Activated T-helper 1 cell treated with anti-CD3 and anti-CD28 coated beads, Interleukin-12 subunit alpha, Interleukin-12 subunit beta, Interleukin-2, Interleukin-4 antibody, amounts not matched to agents 30 ng/mL and 10 ng/mL and 1 ng/mL, durations not matched to agents 14 hours and 24 hours and 36 hours (primary cell): ENCODE measurements at regions not wholly inside any gene's neighbourhood (a gene's known extent, or its start where the extent isn't known, plus 50 kb on each side); places are given as distances from the start of the nearest gene placed in this dataset.

ENCODE experiments used
- DNase-seq: peaks from one replicate; pipeline ENCODE4 v3.0.0; 2021; ENCODE audit warnings: low spot score
- H3K27ac Mint-ChIP-seq: one replicate; pipeline ENCODE4 v1.8.0; 2021; ENCODE audit warnings: mild to moderate bottlenecking, mixed read lengths
- H3K27me3 Mint-ChIP-seq: one replicate; pipeline ENCODE4 v1.8.0; 2022; ENCODE audit warnings: mild to moderate bottlenecking, moderate library complexity, mixed read lengths; ENCODE audit not compliant: insufficient read depth
- H3K36me3 Mint-ChIP-seq: one replicate; pipeline ENCODE4 v1.8.0; 2021; ENCODE audit warnings: low read depth, mixed read lengths
- H3K4me1 Mint-ChIP-seq: one replicate; pipeline ENCODE4 v1.8.0; 2021; ENCODE audit warnings: low read depth, mixed read lengths
- H3K4me3 Mint-ChIP-seq: one replicate; pipeline ENCODE4 v1.8.0; 2021; ENCODE audit warnings: mild to moderate bottlenecking, moderate library complexity, mixed read lengths
- H3K9me3 Mint-ChIP-seq: one replicate; pipeline ENCODE4 v1.8.0; 2021; ENCODE audit warnings: mixed read lengths
- intact Hi-C: fragments of 100-400 bp; cut with micrococcal nuclease; formaldehyde crosslinking; loops from one replicate; pipeline ENCODE4 v1.15.1; 2024

DNA sequence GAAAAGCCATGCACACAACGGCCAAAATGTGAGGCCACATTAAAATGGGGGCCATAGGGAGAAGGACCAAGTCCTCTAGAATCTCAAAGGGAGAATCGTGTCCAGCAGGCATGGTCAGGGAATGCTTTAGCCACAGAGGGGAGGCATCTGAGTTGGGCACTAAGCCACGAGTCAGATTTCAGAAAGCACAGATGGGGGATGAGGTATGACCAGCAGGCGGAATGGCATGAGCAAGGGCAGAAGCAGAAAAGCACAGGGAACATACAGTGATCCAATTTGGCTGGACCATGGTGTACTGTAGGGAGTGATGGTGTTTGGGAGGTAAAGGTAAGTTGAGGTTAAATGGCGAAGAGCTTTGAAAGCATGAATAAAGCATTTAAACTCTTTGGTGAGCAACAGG lies 214.6 kb downstream of the TLE1 start:
- H3K27me3 Mint-ChIP-seq: no peaks in the 10 kb centered on the region
- no peak overlapping the region for H3K4me3 Mint-ChIP-seq
- H3K9me3 Mint-ChIP-seq: peaks cover 6% of the 10 kb centered on the region
- no peak for DNase-seq
- intact Hi-C loops: no loop called here
- H3K36me3 Mint-ChIP-seq: no peaks in the 10 kb centered on the region
- H3K27ac Mint-ChIP-seq: no peak overlapping the region
- no peaks in the 10 kb centered on the region for H3K4me1 Mint-ChIP-seq

- no peak for DNase-seq
- H3K36me3 Mint-ChIP-seq: no peaks in the 10 kb centered on the region
- H3K9me3 Mint-ChIP-seq: peaks cover 6% of the 10 kb centered on the region
- no peaks in the 10 kb centered on the region for H3K27me3 Mint-ChIP-seq
- intact Hi-C loops: no loop called here
- no peak overlapping the region for H3K27ac Mint-ChIP-seq
- no peak overlapping the region for H3K4me3 Mint-ChIP-seq
- no peaks in the 10 kb centered on the region for H3K4me1 Mint-ChIP-seq
Measured at GRCh38 chr9:81474125-81474524, 215.2 kb downstream of the TLE1 start.

GRCh38 chr9:81473708-81474107 lies 215.6 kb downstream of the TLE1 start:
- Mint-ChIP-seq H3K27ac (no peak overlapping the region), H3K4me3 (no peak overlapping the region), H3K27me3 (no peaks in the 10 kb centered on the region), H3K9me3 (peaks cover 6% of the 10 kb centered on the region), H3K36me3 (no peaks in the 10 kb centered on the region), H3K4me1 (no peaks in the 10 kb centered on the region)
- intact Hi-C loops: no loop called here
- no peak for DNase-seq

DNA sequence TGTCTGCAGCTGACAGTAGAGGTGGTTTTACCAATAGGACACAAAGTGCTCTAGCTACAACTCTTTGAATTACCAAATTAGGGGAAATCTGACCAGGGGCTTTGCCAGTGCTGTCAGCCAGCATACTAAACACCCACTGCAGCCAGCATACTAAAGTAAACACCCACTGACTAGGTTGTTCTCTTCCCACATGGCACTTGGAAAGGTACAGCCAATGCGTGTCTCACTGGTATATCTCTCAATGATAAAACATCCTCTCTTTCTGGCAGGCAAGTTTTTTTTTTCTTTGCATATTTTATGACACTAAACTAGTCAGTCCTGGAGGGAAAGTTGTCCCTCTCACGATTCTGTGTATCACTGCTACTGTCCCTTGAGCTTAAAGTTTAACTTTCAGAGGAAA lies 216.1 kb downstream of the TLE1 start:
- Mint-ChIP-seq H3K9me3 (peaks cover 6% of the 10 kb centered on the region), H3K4me1 (no peaks in the 10 kb centered on the region), H3K4me3 (no peak overlapping the region), H3K27ac (no peak overlapping the region), H3K27me3 (no peaks in the 10 kb centered on the region), H3K36me3 (no peaks in the 10 kb centered on the region)
- no peak for DNase-seq
- intact Hi-C loops: no loop called here

DNA sequence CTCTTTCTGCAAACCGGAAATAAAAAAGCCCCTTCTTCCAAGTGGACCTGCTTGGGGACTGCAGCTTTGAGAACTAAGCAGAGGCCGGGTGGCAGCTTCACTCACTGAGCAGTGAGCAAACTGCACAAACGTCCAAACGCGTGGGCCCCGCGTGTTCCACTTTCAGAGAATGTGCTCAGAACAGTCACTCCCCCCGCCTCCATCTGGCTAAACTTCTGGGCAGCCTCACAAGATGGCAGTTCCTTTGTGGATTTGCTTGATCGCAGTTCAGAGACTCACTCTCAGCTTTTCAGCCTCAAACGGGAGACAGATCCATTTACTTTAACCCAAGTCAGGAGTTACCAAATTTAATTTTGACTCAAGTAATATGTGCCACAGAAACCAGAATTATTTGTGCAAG lies 216.6 kb downstream of the TLE1 start:
- no peak overlapping the region for H3K27ac Mint-ChIP-seq
- no peaks in the 10 kb centered on the region for H3K27me3 Mint-ChIP-seq
- H3K9me3 Mint-ChIP-seq: peaks cover 6% of the 10 kb centered on the region
- no peaks in the 10 kb centered on the region for H3K4me1 Mint-ChIP-seq
- H3K4me3 Mint-ChIP-seq: no peak overlapping the region
- intact Hi-C loops: no loop called here
- H3K36me3 Mint-ChIP-seq: no peaks in the 10 kb centered on the region
- DNase-seq: no peak

- Mint-ChIP-seq H3K9me3 (peaks cover 6% of the 10 kb centered on the region), H3K27ac (no peak overlapping the region), H3K4me3 (no peak overlapping the region), H3K27me3 (no peaks in the 10 kb centered on the region), H3K4me1 (no peaks in the 10 kb centered on the region), H3K36me3 (no peaks in the 10 kb centered on the region)
- intact Hi-C loops: no loop called here
- no peak for DNase-seq
Measured at GRCh38 chr9:81470864-81471263, 218.5 kb downstream of the TLE1 start.

- H3K9me3 Mint-ChIP-seq: no peaks in the 10 kb centered on the region
- DNase-seq: no peak
- H3K36me3 Mint-ChIP-seq: no peaks in the 10 kb centered on the region
- H3K4me1 Mint-ChIP-seq: no peaks in the 10 kb centered on the region
- no peak overlapping the region for H3K4me3 Mint-ChIP-seq
- intact Hi-C loops: no loop called here
- no peaks in the 10 kb centered on the region for H3K27me3 Mint-ChIP-seq
- no peak overlapping the region for H3K27ac Mint-ChIP-seq
Measured at GRCh38 chr9:81468084-81468595, 221.2 kb downstream of the TLE1 start.

GRCh38 chr9:81466981-81467380 lies 222.4 kb downstream of the TLE1 start:
- DNase-seq: no peak
- H3K36me3 Mint-ChIP-seq: no peaks in the 10 kb centered on the region
- no peak overlapping the region for H3K27ac Mint-ChIP-seq
- intact Hi-C loops: no loop called here
- H3K27me3 Mint-ChIP-seq: no peaks in the 10 kb centered on the region
- H3K4me1 Mint-ChIP-seq: no peaks in the 10 kb centered on the region
- no peak overlapping the region for H3K4me3 Mint-ChIP-seq
- H3K9me3 Mint-ChIP-seq: no peaks in the 10 kb centered on the region

- DNase-seq: no peak
- H3K4me1 Mint-ChIP-seq: no peaks in the 10 kb centered on the region
- H3K27ac Mint-ChIP-seq: no peak overlapping the region
- H3K4me3 Mint-ChIP-seq: no peak overlapping the region
- intact Hi-C loops: no loop called here
- no peaks in the 10 kb centered on the region for H3K27me3 Mint-ChIP-seq
- no peaks in the 10 kb centered on the region for H3K9me3 Mint-ChIP-seq
- no peaks in the 10 kb centered on the region for H3K36me3 Mint-ChIP-seq
Measured at GRCh38 chr9:81465468-81466011, 223.8 kb downstream of the TLE1 start.

DNA sequence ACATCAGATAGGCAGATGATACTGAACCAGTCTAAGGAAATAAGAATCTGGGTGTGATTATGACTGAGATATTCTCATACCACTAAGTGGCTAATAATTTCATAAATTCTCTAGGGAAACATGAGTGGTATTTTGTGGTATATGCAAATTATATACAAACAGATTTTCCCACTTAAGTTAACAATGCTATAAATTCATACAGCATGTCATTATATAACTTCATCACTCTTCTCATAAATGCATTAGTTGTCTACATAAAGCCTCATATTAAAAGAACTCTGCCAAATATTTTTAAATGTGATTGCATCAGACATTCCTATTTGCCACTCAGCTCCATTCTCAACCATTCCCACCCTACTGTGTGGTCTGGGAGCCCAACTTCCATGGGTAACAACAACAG lies 226.5 kb downstream of the TLE1 start:
- Mint-ChIP-seq H3K9me3 (no peaks in the 10 kb centered on the region), H3K36me3 (no peaks in the 10 kb centered on the region), H3K27me3 (no peaks in the 10 kb centered on the region), H3K4me1 (no peaks in the 10 kb centered on the region), H3K4me3 (no peak overlapping the region), H3K27ac (no peak overlapping the region)
- no peak for DNase-seq
- intact Hi-C loops: no loop called here

- intact Hi-C loops: no loop called here
- Mint-ChIP-seq H3K27ac (no peak overlapping the region), H3K36me3 (no peaks in the 10 kb centered on the region), H3K4me3 (no peak overlapping the region), H3K27me3 (no peaks in the 10 kb centered on the region), H3K4me1 (no peaks in the 10 kb centered on the region), H3K9me3 (no peaks in the 10 kb centered on the region)
- DNase-seq: no peak
Measured at GRCh38 chr9:81461196-81461595, 228.2 kb downstream of the TLE1 start.

DNA sequence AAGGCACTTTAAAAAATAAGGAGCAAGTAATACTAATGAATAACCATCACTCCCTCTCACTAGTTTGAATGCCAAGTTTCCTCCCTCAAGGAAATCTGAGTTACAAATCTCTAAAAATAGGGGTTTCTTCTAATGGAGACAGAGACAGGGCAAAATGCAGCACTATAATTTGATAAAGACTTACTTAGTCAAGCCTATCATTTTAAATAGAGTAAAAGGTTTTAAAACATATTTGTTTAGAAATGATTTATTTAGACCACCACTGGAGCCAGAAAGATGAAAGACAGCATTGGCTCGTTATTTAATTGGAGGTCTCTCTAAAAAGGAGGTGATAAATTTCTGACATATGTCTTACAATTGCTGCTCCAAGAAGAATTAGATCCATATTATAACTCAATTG lies 228.7 kb downstream of the TLE1 start:
- no peaks in the 10 kb centered on the region for H3K4me1 Mint-ChIP-seq
- no peak for DNase-seq
- no peaks in the 10 kb centered on the region for H3K9me3 Mint-ChIP-seq
- H3K36me3 Mint-ChIP-seq: no peaks in the 10 kb centered on the region
- H3K27me3 Mint-ChIP-seq: no peaks in the 10 kb centered on the region
- H3K4me3 Mint-ChIP-seq: no peak overlapping the region
- intact Hi-C loops: no loop called here
- H3K27ac Mint-ChIP-seq: no peak overlapping the region

DNA sequence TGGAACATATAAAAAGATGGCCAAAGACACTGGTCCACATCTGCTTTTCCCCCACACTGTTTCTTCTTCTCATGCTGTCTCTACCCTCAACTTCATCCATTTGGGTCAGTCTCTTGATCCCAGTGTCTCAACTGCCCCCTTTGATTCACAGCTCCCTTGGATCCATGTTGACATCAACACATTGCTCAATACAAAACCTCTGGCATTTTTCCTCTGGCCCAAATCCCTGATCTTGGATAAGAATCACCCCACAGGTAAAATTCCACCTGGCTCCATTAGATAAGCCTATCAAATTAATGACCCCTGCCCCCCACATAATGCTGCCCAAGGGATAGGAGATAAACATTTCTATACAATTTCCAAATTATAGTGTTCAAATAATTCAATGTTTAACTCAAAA lies 229.8 kb downstream of the TLE1 start:
- Mint-ChIP-seq H3K4me1 (no peaks in the 10 kb centered on the region), H3K27ac (no peak overlapping the region), H3K4me3 (no peak overlapping the region), H3K9me3 (no peaks in the 10 kb centered on the region), H3K27me3 (no peaks in the 10 kb centered on the region), H3K36me3 (no peaks in the 10 kb centered on the region)
- DNase-seq: no peak
- intact Hi-C loops: no loop called here

- H3K9me3 Mint-ChIP-seq: no peaks in the 10 kb centered on the region
- no peaks in the 10 kb centered on the region for H3K27me3 Mint-ChIP-seq
- no peak for DNase-seq
- no peaks in the 10 kb centered on the region for H3K4me1 Mint-ChIP-seq
- no peak overlapping the region for H3K27ac Mint-ChIP-seq
- no peak overlapping the region for H3K4me3 Mint-ChIP-seq
- intact Hi-C loops: no loop called here
- no peaks in the 10 kb centered on the region for H3K36me3 Mint-ChIP-seq
Measured at GRCh38 chr9:81456431-81457006, 232.8 kb downstream of the TLE1 start.
